Hepatocyte (in vitro differentiated cells): ENCODE measurements at regions not wholly inside any gene's neighbourhood (a gene's known extent, or its start where the extent isn't known, plus 50 kb on each side); places are given as distances from the start of the nearest gene placed in this dataset.

Experiments
- DNase-seq: peaks from one replicate; pipeline ENCODE4 v3.0.0-alpha.2; 2016; ENCODE audit warnings: low spot score
- H2AFZ ChIP-seq: fragments of 200-600 bp; sonication (generic); 2 replicates; pipeline ENCODE4 v1.6.0; 2016; ENCODE audit warnings: antibody characterized with exemption, mild to moderate bottlenecking
- H3K27ac ChIP-seq: fragments of 200-600 bp; sonication (generic); 2 replicates; pipeline ENCODE4 v1.5.1; 2016; ENCODE audit warnings: mild to moderate bottlenecking
- H3K27me3 ChIP-seq: fragments of 200-600 bp; sonication (generic); 2 replicates; pipeline ENCODE4 v1.6.1; 2016
- H3K36me3 ChIP-seq: fragments of 200-600 bp; sonication (generic); replicated peaks from 2 replicates; pipeline ENCODE4 v1.5.1; 2016; ENCODE audit warnings: low read depth; ENCODE audit not compliant: insufficient read depth
- H3K4me1 ChIP-seq: fragments of 200-600 bp; sonication (generic); 2 replicates; pipeline ENCODE4 v1.5.1; 2016; ENCODE audit warnings: mild to moderate bottlenecking, moderate library complexity; ENCODE audit not compliant: insufficient read depth
- H3K4me2 ChIP-seq: fragments of 200-600 bp; sonication (generic); 2 replicates; pipeline ENCODE4 v1.6.0; 2016
- H3K4me3 ChIP-seq: fragments of 200-600 bp; sonication (generic); 2 replicates; pipeline ENCODE4 v1.5.1; 2016; ENCODE audit warnings: mild to moderate bottlenecking
- H3K79me2 ChIP-seq: fragments of 200-600 bp; sonication (generic); 2 replicates; pipeline ENCODE4 v1.6.0; 2017; ENCODE audit warnings: mild to moderate bottlenecking
- H3K9me2 ChIP-seq: fragments of 200-600 bp; sonication (generic); replicated peaks from 2 replicates; pipeline ENCODE4 v1.6.0; 2017; ENCODE audit warnings: mild to moderate bottlenecking; ENCODE audit not compliant: insufficient read depth
- H3K9me3 ChIP-seq: fragments of 200-600 bp; sonication (generic); 2 replicates; pipeline ENCODE4 v1.5.1; 2016; ENCODE audit warnings: low read depth, mild to moderate bottlenecking
- H4K20me1 ChIP-seq: fragments of 200-600 bp; sonication (generic); 2 replicates; pipeline ENCODE4 v1.6.0; 2016; ENCODE audit warnings: mild to moderate bottlenecking; ENCODE audit not compliant: insufficient read depth, poor library complexity, severe bottlenecking
- EZH2 ChIP-seq: fragments of 200-600 bp; sonication (generic); IDR thresholded peaks from 2 replicates; pipeline ENCODE4 v1.6.1; 2016; ENCODE audit warnings: antibody characterized with exemption, mild to moderate bottlenecking, borderline replicate concordance
- EZH2phosphoT487 ChIP-seq: fragments of 200-600 bp; sonication (generic); IDR thresholded peaks from one replicate; pipeline ENCODE4 v1.6.1; 2018; ENCODE audit warnings: antibody characterized with exemption, mild to moderate bottlenecking, low read depth, moderate library complexity; ENCODE audit not compliant: unreplicated experiment, severe bottlenecking
- WGBS: methylation state at CpG from one replicate; pipeline ENCODE4 v1.1.6; 2016; ENCODE audit warnings: low lambda C conversion rate; ENCODE audit errors: missing lambda C conversion rate; 5-methylcytosine and 5-hydroxymethylcytosine counted together
- TF ChIP-seq, protein P1 (sequence below): fragments of 200-600 bp; sonication (generic); IDR thresholded peaks from 2 replicates; pipeline ENCODE4 v1.5.1; 2016; ENCODE audit warnings: antibody characterized with exemption, mild to moderate bottlenecking; ENCODE audit not compliant: poor library complexity

DNA sequence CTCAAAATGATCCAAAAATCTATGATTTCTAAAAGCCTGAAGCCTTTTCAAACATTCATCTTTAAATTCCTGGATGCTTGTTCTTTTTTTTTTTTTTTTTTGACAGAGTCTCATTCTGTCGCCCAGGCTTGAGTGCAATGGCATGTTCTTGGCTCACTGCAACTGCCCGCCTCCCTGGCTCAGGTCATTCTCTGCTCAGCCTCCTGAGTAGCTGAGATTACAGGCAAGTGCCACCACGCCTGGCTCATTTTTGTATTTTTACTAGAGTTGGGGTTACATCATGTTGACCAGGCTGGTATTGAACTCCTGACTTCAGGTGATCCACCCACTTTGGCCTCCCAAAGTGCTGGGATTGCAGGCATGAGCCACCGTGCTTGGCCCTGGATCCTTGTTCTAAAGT lies 649.5 kb downstream of the XIRP2 start:
- Histone ChIP-seq H3K27ac (no peak overlapping the region), H3K9me3 (no peaks in the 10 kb centered on the region), H3K4me1 (no peaks in the 10 kb centered on the region), H3K79me2 (no peaks in the 10 kb centered on the region), H3K36me3 (no peaks in the 10 kb centered on the region), H4K20me1 (no peaks in the 10 kb centered on the region), H3K4me2 (no peak overlapping the region), H2AFZ (no peak overlapping the region), H3K9me2 (no peaks in the 10 kb centered on the region), H3K27me3 (no peaks in the 10 kb centered on the region), H3K4me3 (no peak overlapping the region)
- TF ChIP-seq EZH2phosphoT487, result no peak
- TF ChIP-seq, protein P1, sequence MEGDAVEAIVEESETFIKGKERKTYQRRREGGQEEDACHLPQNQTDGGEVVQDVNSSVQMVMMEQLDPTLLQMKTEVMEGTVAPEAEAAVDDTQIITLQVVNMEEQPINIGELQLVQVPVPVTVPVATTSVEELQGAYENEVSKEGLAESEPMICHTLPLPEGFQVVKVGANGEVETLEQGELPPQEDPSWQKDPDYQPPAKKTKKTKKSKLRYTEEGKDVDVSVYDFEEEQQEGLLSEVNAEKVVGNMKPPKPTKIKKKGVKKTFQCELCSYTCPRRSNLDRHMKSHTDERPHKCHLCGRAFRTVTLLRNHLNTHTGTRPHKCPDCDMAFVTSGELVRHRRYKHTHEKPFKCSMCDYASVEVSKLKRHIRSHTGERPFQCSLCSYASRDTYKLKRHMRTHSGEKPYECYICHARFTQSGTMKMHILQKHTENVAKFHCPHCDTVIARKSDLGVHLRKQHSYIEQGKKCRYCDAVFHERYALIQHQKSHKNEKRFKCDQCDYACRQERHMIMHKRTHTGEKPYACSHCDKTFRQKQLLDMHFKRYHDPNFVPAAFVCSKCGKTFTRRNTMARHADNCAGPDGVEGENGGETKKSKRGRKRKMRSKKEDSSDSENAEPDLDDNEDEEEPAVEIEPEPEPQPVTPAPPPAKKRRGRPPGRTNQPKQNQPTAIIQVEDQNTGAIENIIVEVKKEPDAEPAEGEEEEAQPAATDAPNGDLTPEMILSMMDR, result no peak
- WGBS, result 98% methylated on average over 4 of the region's 4 CpGs
- DNase-seq, result no peak

DNA sequence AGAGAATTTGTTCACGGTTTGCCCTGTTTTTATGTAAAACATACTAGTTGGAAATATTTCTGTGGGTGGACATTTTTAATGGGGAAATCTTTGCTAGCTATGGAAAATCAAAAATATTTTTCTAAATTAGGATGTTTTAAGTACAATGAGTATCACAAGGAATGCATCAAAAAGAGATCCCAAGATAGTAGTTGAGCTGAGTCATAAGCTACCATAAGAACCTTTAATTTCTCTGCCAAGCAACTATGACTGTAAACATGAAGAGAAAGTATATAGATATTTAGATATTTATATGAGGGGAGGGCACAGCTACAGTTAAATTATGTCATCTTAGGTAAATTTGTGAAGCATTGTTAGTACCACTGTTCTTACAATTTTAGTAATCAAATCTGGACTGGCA lies 646.2 kb downstream of the XIRP2 start:
- no peak for TF ChIP-seq EZH2
- TF ChIP-seq, protein P1, result no peak
- no peak for TF ChIP-seq EZH2phosphoT487
- H3K9me3 ChIP-seq, result no peaks in the 10 kb centered on the region
- H3K36me3 ChIP-seq, result no peaks in the 10 kb centered on the region
- DNase-seq, result no peak
- H2AFZ ChIP-seq, result no peak overlapping the region
- no peak overlapping the region for H3K27ac ChIP-seq
- no peaks in the 10 kb centered on the region for H3K9me2 ChIP-seq
- no peaks in the 10 kb centered on the region for H3K27me3 ChIP-seq
- H3K79me2 ChIP-seq, result no peaks in the 10 kb centered on the region
- H3K4me2 ChIP-seq, result no peak overlapping the region
- WGBS, result 94% methylated on average over 1 of the region's 1 CpG
- H4K20me1 ChIP-seq, result no peaks in the 10 kb centered on the region
- H3K4me3 ChIP-seq, result no peak overlapping the region
- no peaks in the 10 kb centered on the region for H3K4me1 ChIP-seq

DNA sequence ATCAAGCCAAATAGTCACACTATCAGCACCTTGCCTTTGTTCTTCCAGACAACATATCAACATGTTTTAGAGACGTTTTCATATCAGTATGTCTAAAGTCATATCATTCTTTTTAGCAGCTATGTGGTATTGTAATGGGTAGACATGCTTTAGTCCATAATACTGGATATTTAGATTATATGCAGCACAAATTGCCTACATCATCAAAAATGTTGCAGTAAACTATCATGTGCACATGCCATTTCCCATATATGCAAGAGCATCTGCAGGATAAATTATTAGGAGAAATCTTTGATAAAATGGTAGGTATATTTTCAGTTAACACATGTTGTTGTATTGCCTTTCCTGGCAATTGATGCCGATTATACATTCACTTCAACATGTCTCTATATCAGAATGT lies 636.5 kb downstream of the XIRP2 start:
- Histone ChIP-seq H3K9me2 (no peaks in the 10 kb centered on the region), H3K27me3 (no peaks in the 10 kb centered on the region), H4K20me1 (no peaks in the 10 kb centered on the region), H3K36me3 (no peaks in the 10 kb centered on the region), H3K79me2 (no peaks in the 10 kb centered on the region), H3K4me3 (no peak overlapping the region), H3K4me1 (no peaks in the 10 kb centered on the region), H3K4me2 (no peak overlapping the region), H3K27ac (no peak overlapping the region), H2AFZ (no peak overlapping the region), H3K9me3 (no peaks in the 10 kb centered on the region)
- 72% methylated on average over 2 of the region's 2 CpGs for WGBS
- no peak for TF ChIP-seq EZH2phosphoT487
- no peak for TF ChIP-seq EZH2
- TF ChIP-seq, protein P1, result no peak
- DNase-seq, result no peak
